AG04449 (cell line): ENCODE measurements at regions not wholly inside any gene's neighbourhood (a gene's known extent, or its start where the extent isn't known, plus 50 kb on each side); places are given as distances from the start of the nearest gene placed in this dataset.

Experiments used
- CTCF ChIA-PET: fragments of 350-600 bp; formaldehyde crosslinking; extraction: SDS; loops from one replicate; lab custom pipeline; 2021; ENCODE audit warnings: antibody characterized with exemption; lab: Yijun Ruan, JAX
- POLR2A ChIA-PET: fragments of 400-600, 350-600 bp; formaldehyde crosslinking; extraction: SDS; loops from one replicate; lab custom pipeline; 2020; ENCODE audit warnings: antibody characterized with exemption, inconsistent platforms; lab: Yijun Ruan, JAX
- DNase-seq: peaks from one replicate; pipeline ENCODE4 v3.0.0-alpha.2; 2010; ENCODE audit warnings: low read depth, low spot score
- H3K4me3 ChIP-seq: 2 replicates; pipeline ENCODE4 v1.5.1; 2011; ENCODE audit warnings: low read depth, mild to moderate bottlenecking, control low read depth, low read length
- TF ChIP-seq, protein P1 (sequence below): IDR thresholded peaks from one replicate; pipeline ENCODE4 v1.5.1; 2011; ENCODE audit warnings: mild to moderate bottlenecking, moderate library complexity, low read length, control low read depth, inconsistent platforms; ENCODE audit not compliant: insufficient read depth; ENCODE audit errors: missing control alignments

DNA sequence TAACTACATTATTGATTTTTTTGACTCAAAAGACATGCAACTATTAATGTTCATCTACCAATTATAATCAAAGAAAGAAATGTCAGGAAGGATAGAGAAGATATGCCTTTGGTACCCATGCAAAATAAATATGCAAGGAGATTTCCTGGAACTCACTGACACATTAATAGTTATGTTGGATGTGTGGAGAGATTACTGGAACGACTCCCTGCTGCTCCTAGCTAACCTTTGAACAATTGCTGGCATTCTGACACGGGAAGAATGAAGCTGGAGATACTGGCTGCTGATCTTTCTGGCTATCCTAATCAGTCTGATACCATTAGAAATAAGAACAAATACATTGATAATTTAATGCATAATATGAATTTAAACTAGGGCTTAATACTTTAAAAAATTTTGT, 507.9 kb upstream of the NRG3 start:
- ChIA-PET CTCF (no interaction called here), POLR2A (no interaction called here)
- no peak overlapping the region for H3K4me3 ChIP-seq

DNA sequence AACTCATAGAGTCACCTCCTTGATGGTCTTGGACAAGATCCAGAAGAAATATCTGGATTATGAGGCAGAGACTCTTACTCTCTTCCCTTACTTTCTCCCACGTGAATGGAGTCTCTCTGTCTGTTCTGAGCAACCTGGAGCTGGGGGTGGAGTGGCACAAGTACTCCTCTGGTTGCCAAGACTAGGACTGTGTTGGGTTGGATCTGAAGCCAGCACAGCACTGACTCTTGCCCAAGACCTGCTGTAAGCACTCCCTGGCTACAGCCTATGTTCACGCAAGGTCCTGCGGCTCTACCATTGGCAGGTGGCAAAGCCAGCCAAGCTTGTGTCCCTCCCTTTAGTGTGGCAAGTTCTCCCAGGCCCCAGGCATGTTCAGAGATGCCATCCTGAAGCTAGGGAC, 488.2 kb upstream of the NRG3 start:
- ChIA-PET CTCF (no interaction called here), POLR2A (no interaction called here)
- H3K4me3 ChIP-seq = no peak overlapping the region
- DNase-seq = no peak
- TF ChIP-seq, protein P1, sequence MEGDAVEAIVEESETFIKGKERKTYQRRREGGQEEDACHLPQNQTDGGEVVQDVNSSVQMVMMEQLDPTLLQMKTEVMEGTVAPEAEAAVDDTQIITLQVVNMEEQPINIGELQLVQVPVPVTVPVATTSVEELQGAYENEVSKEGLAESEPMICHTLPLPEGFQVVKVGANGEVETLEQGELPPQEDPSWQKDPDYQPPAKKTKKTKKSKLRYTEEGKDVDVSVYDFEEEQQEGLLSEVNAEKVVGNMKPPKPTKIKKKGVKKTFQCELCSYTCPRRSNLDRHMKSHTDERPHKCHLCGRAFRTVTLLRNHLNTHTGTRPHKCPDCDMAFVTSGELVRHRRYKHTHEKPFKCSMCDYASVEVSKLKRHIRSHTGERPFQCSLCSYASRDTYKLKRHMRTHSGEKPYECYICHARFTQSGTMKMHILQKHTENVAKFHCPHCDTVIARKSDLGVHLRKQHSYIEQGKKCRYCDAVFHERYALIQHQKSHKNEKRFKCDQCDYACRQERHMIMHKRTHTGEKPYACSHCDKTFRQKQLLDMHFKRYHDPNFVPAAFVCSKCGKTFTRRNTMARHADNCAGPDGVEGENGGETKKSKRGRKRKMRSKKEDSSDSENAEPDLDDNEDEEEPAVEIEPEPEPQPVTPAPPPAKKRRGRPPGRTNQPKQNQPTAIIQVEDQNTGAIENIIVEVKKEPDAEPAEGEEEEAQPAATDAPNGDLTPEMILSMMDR = no peak

More for the DNA sequence above, 507.9 kb upstream of the NRG3 start:
- TF ChIP-seq, protein P1 = no peak
- DNase-seq = no peak

DNA sequence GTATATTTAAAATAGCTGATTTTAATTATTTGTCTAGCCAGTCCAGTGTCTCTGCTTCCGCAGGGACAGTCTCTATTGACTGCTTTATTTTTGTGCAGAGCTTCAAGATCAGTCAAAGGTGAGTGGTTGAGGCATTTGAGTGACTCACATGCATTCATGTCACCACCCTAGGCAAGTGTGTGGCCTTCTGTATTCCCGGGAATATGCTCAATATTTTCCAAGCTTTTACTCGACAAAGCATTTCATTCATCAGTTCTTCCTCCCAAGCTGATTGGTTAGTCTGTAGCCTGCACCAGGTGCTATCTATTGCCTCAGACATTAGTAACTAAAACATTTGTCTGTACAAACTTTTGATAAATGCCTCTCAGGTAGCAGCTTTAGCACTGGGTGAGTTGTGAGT, 471.5 kb upstream of the NRG3 start:
- CTCF ChIA-PET = no interaction called here
- TF ChIP-seq, protein P1 = no peak
- POLR2A ChIA-PET = no interaction called here
- H3K4me3 ChIP-seq = no peak overlapping the region
- no peak for DNase-seq

DNA sequence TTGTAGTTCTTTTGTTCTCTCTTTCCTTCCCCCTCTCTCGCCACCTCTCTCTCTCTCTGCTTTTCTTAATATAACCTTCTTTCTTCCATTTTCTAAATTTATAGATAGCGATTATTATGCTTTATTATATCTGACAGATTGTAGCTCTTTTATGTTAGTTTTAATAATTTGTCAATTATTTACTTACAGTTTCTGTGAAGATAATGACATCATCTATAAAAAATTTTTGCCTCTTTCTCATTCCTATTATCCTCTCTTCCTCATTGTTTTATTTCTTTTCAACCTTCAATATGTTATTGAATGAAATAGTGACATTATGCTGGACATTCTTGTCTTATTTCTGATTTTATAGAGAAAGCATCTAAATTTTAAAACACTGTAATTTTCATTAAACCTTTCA, 469.6 kb upstream of the NRG3 start:
- no peak overlapping the region for H3K4me3 ChIP-seq
- TF ChIP-seq, protein P1 = no peak
- no peak for DNase-seq
- ChIA-PET POLR2A (no interaction called here), CTCF (no interaction called here)

DNA sequence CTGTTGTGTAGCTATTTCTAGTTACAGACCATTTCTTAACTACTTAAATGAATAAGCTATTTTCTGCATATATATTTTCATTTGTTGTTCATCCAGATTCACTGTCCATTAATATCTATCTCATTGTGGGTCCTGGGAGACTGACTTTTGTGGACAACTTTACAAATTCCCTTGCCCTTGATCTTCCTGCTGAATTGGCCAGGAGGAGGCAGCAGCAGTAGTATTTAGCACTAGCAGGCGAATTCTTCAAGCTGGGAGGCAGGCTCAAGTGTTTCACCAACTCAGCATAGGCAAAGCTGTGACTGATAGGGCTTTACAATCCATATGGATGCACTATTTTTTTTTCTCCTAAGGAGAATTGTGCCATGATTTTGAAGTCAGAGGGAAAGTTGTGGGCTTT, 461.0 kb upstream of the NRG3 start:
- DNase-seq = no peak
- TF ChIP-seq, protein P1 = no peak

DNA sequence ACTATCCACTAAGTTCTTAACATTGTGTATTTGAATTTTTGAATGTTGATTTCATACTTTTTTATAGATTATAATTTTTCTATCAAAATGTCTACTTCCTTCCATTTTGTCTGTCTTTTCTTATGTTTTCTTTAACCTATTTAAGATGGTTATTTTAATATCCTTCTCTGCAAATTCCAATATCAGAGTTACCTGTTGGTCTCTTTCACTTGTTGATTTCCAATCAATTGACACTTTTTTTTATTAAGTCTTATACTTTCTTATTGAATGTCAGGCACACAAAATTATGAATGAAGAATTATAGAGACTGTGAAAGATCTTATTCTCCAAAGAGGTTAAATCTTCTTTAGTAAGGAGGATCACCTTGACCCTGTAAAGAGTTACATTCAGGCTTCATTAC, 448.3 kb upstream of the NRG3 start:
- POLR2A ChIA-PET = no interaction called here
- H3K4me3 ChIP-seq = no peak overlapping the region
- CTCF ChIA-PET = no interaction called here
- TF ChIP-seq, protein P1 = no peak
- no peak for DNase-seq

More for the DNA sequence above, 461.0 kb upstream of the NRG3 start:
- no peak overlapping the region for H3K4me3 ChIP-seq
- ChIA-PET POLR2A (no interaction called here), CTCF (no interaction called here)
